NCI-H2107 treated with DMSO at 0.1 percent for 48 hours (cell line): ENCODE measurements at regions not wholly inside any gene's neighbourhood (a gene's known extent, or its start where the extent isn't known, plus 50 kb on each side); places are given as distances from the start of the nearest gene placed in this dataset.
"Not testable (repeated sequence)": the region's sequence is repeated elsewhere in the genome, so short reads cannot be mapped to it uniquely, and the experiment has no call there.

Experiments used
- DNase-seq: peaks from one replicate; lab custom pipeline; 2025; ENCODE audit not compliant: unreplicated experiment; lab: John Stamatoyannopoulos, UW

GRCh38 chr10:9302140-9302746 lies 1247.8 kb downstream of the GATA3 start:
- DNase-seq, result no peak

- no peak for DNase-seq
Measured at GRCh38 chr10:9305018-9305655, 1250.6 kb downstream of the GATA3 start.

GRCh38 chr10:9311702-9312499 lies 1257.4 kb downstream of the GATA3 start:
- no peak for DNase-seq

- no peak for DNase-seq
Measured at GRCh38 chr10:9315292-9315691, 1260.8 kb downstream of the GATA3 start.

- DNase-seq, result no peak
Measured at GRCh38 chr10:9331583-9332008, 1277.1 kb downstream of the GATA3 start.

GRCh38 chr10:9334270-9334669 lies 1279.8 kb downstream of the GATA3 start:
- DNase-seq, result no peak

GRCh38 chr10:9339716-9340115 lies 1285.2 kb downstream of the GATA3 start:
- no peak for DNase-seq

- DNase-seq, result no peak
Measured at GRCh38 chr10:9342885-9343570, 1288.5 kb downstream of the GATA3 start.

GRCh38 chr10:9347933-9348332 lies 1293.4 kb downstream of the GATA3 start:
- DNase-seq, result not testable (repeated sequence)

GRCh38 chr10:9357471-9357870 lies 1303.0 kb downstream of the GATA3 start:
- DNase-seq, result no peak

GRCh38 chr10:9362721-9363120 lies 1308.2 kb downstream of the GATA3 start:
- DNase-seq, result no peak

- DNase-seq, result no peak
Measured at GRCh38 chr10:9379183-9379582, 1324.7 kb downstream of the GATA3 start.

GRCh38 chr10:9381733-9382532 lies 1327.4 kb downstream of the GATA3 start:
- DNase-seq, result no peak

GRCh38 chr10:9382533-9382866 lies 1328.0 kb downstream of the GATA3 start:
- DNase-seq, result no peak

- DNase-seq, result no peak
Measured at GRCh38 chr10:9390516-9390915, 1336.0 kb downstream of the GATA3 start.

- DNase-seq, result no peak
Measured at GRCh38 chr10:9399275-9399983, 1344.9 kb downstream of the GATA3 start.

GRCh38 chr10:9402067-9402466 lies 1347.6 kb downstream of the GATA3 start:
- not testable (repeated sequence) for DNase-seq

- DNase-seq, result not testable (repeated sequence)
Measured at GRCh38 chr10:9402507-9403195, 1348.2 kb downstream of the GATA3 start.

- not testable (repeated sequence) for DNase-seq
Measured at GRCh38 chr10:9407201-9407600, 1352.7 kb downstream of the GATA3 start.

- DNase-seq, result no peak
Measured at GRCh38 chr10:9416331-9416730, 1361.8 kb downstream of the GATA3 start.
